Spleen (tissue), 7 donors: ENCODE measurements at regions not wholly inside any gene's neighbourhood (a gene's known extent, or its start where the extent isn't known, plus 50 kb on each side); places are given as distances from the start of the nearest gene placed in this dataset.

Source experiments
- CTCF ChIP-seq, 11 experiments: fragments of 200-600 bp in 7 of 11; fragments of 450-650 bp in 4 of 11; sonication (generic) in 4 of 11; IDR thresholded peaks in 8 of 11; conservative IDR thresholded peaks in 3 of 11; 1 replicate in 7 of 11; 2 replicates in 4 of 11; pipeline versions ENCODE4 v1.4.0 to v1.8.0; 2016 to 2021; ENCODE audit warnings: antibody characterized with exemption in 11 of 11, inconsistent platforms in 4 of 11, mild to moderate bottlenecking in 1 of 11
- POLR2A ChIP-seq, 3 donors: fragments of 450-650 bp; IDR thresholded peaks; one replicate each; pipeline ENCODE4 v1.5.1; 2017; ENCODE audit warnings: antibody characterized with exemption in 3 of 3, mild to moderate bottlenecking in 1 of 3
- POLR2AphosphoS5 ChIP-seq, 3 donors: sonication (generic); formaldehyde crosslinking; IDR thresholded peaks; one replicate each; pipeline ENCODE4 v1.5.1; 2017; ENCODE audit warnings: antibody characterized with exemption in 3 of 3
- donor health status: DM: no; HTN: no; CAD: no; lungs with moderate emphysema.
- donor health status: DM: no; HTN: no; CAD: no.
- donor health status: DM: no; HTN: no; CAD: no.

DNA sequence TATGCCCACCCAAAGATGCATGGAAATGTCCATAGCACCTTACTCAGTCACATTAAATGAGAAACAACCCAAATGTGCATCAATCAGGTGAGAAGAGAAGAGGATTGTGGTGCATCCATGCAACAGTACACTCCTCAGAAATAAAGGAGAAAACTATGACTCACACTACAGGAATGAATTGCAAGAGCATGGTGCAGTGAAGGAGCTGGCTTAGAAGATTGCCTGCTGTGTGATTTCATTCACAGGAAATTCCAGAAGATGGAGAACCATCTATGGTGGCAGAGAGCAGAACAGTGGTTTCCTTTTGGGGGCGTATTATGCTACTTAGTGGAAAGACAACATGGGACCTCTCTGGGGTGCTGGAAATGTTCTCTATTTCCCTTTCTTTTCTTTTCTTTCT lies 278.6 kb upstream of the AJAP1 start:
- TF ChIP-seq CTCF (IDR thresholded peaks at IDR 0.05 in 8 of 11, conservative IDR thresholded peaks at IDR 0.05 in 3 of 11) (no peak), POLR2A (IDR thresholded peaks at IDR 0.05) (no peak), POLR2AphosphoS5 (IDR thresholded peaks at IDR 0.05) (no peak)
